Upper lobe of left lung (tissue), 6 donors: ENCODE measurements at regions not wholly inside any gene's neighbourhood (a gene's known extent, or its start where the extent isn't known, plus 50 kb on each side); places are given as distances from the start of the nearest gene placed in this dataset.

Experiments used
- ATAC-seq, 2 donors: fragments of 200-7000 bp; cut with Tn5 transposase; one replicate each; pipeline ENCODE4 v1.9.1; 2022; ENCODE audit warnings: mild to moderate bottlenecking in 2 of 2, moderate library complexity in 2 of 2; ENCODE audit not compliant: low FRiP score in 2 of 2
- DNase-seq, 2 donors: peaks; one replicate each; pipeline ENCODE4 v3.0.0-alpha.2; 2019 to 2020
- H3K27ac ChIP-seq, 4 donors: fragments of 200-600 bp; sonication (generic); one replicate each; pipeline ENCODE4 v1.5.1; 2016 to 2019
- H3K27me3 ChIP-seq, 4 donors: fragments of 200-600 bp; sonication (generic); one replicate each; pipeline ENCODE4 v1.5.1; 2017 to 2019
- H3K36me3 ChIP-seq, 4 donors: fragments of 200-600 bp; sonication (generic); one replicate each; pipeline ENCODE4 v1.5.1; 2016 to 2019
- H3K4me1 ChIP-seq, 4 donors: fragments of 200-600 bp; sonication (generic); one replicate each; pipeline ENCODE4 v1.5.1; 2018 to 2019
- H3K4me3 ChIP-seq, 4 donors: fragments of 200-600 bp; sonication (generic); one replicate each; pipeline ENCODE4 v1.5.1; 2017 to 2019; ENCODE audit warnings: mild to moderate bottlenecking in 2 of 4, moderate library complexity in 1 of 4
- H3K9me3 ChIP-seq, 4 donors: fragments of 200-600 bp; sonication (generic); one replicate each; pipeline ENCODE4 v1.5.1; 2018 to 2019
- EP300 ChIP-seq, 4 donors: sonication (generic); formaldehyde crosslinking; IDR thresholded peaks; one replicate each; pipeline ENCODE4 v1.5.1; 2017; ENCODE audit warnings: antibody characterized with exemption in 4 of 4, control low read depth in 2 of 4
- POLR2A ChIP-seq, 4 donors: fragments of 450-650 bp; IDR thresholded peaks; one replicate each; pipeline ENCODE4 v1.5.1; 2016 to 2017; ENCODE audit warnings: antibody characterized with exemption in 4 of 4, mild to moderate bottlenecking in 2 of 4
- POLR2AphosphoS5 ChIP-seq, 2 donors: sonication (generic); formaldehyde crosslinking; IDR thresholded peaks; one replicate each; pipeline ENCODE4 v1.5.1; 2017; ENCODE audit warnings: antibody characterized with exemption in 2 of 2
- WGBS, 2 donors: methylation state at CpG; one replicate each; pipeline ENCODE4 v1.1.5; 2017 to 2018; 5-methylcytosine and 5-hydroxymethylcytosine counted together
- TF ChIP-seq, protein P1 (sequence below), 6 experiments: fragments of 450-650 bp in 4 of 6; fragments of 200-600 bp in 2 of 6; sonication (generic) in 2 of 6; IDR thresholded peaks; one replicate each; pipeline ENCODE4 v1.5.1; 2016 to 2019; ENCODE audit warnings: antibody characterized with exemption in 6 of 6
- donor health status: DM: no; HTN: no; CAD: no; lungs with moderate emphysema.
- donor health status: DM: no; HTN: yes; CAD: no; lungs with severe emphysema.

GRCh38 chr2:118773826-118774225, 73.6 kb downstream of the EN1 start:
- TF ChIP-seq EP300 (IDR thresholded peaks at IDR 0.05) = no peak
- TF ChIP-seq, protein P1, sequence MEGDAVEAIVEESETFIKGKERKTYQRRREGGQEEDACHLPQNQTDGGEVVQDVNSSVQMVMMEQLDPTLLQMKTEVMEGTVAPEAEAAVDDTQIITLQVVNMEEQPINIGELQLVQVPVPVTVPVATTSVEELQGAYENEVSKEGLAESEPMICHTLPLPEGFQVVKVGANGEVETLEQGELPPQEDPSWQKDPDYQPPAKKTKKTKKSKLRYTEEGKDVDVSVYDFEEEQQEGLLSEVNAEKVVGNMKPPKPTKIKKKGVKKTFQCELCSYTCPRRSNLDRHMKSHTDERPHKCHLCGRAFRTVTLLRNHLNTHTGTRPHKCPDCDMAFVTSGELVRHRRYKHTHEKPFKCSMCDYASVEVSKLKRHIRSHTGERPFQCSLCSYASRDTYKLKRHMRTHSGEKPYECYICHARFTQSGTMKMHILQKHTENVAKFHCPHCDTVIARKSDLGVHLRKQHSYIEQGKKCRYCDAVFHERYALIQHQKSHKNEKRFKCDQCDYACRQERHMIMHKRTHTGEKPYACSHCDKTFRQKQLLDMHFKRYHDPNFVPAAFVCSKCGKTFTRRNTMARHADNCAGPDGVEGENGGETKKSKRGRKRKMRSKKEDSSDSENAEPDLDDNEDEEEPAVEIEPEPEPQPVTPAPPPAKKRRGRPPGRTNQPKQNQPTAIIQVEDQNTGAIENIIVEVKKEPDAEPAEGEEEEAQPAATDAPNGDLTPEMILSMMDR (IDR thresholded peaks at IDR 0.05) = no peak
- TF ChIP-seq POLR2A (IDR thresholded peaks at IDR 0.05) = no peak
- no peak for TF ChIP-seq POLR2AphosphoS5 (IDR thresholded peaks at IDR 0.05)
- ATAC-seq (no peak), DNase-seq (no peak)
- Histone ChIP-seq H3K4me1 (peaks cover 0 to 11% (median 6%) of the 10 kb centered on the region in 4 donors), H3K9me3 (no peaks in the 10 kb centered on the region), H3K27me3 (peaks cover 0 to 10% (median 5%) of the 10 kb centered on the region in 4 donors), H3K4me3 (no peak overlapping the region), H3K36me3 (no peaks in the 10 kb centered on the region), H3K27ac (no peak overlapping the region)
- 54 to 56% methylated on average over 7 of the region's 7 CpGs for WGBS, 2 donors

DNA sequence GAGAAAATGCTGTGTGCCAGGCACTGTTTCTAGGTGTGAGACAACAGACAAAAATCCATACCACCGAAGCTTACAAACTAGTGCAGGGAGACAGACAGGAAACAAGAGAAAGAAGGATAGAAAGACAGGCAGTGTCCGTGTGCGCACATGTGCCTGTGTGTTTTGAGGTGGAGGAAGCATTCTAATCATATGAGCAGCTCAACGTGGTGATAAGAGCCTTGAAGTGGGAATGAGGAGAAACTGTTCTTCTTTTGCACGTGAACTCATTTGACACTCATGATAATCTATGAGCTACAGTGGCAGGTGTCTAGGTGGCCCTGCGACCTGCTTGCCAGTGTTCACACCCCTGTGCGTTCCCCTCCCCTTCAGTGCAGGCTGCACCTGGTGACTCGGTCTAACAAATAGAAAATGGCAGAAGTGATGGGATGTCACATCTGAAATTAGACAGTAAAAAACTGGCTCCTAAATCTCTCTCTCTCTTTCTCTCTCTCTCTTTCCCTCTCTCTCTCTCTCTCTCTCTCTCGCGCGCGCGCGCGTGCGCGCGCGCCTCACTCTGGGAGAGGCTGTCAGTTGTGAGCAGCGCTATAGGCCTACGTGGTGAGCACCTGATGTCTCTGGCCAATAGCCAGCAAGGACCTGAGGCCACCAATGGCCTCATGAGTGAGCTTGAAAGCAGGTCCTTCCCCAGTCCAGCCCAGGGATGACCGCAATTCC, 74.8 kb downstream of the EN1 start:
- H3K27ac ChIP-seq = no peak overlapping the region
- ATAC-seq (no peak), DNase-seq (no peak)
- H3K36me3 ChIP-seq = no peaks in the 10 kb centered on the region
- peaks cover 0 to 10% (median 5%) of the 10 kb centered on the region in 4 donors for H3K27me3 ChIP-seq
- H3K4me1 ChIP-seq = peaks cover 0 to 11% (median 6%) of the 10 kb centered on the region in 4 donors
- H3K9me3 ChIP-seq = no peaks in the 10 kb centered on the region
- TF ChIP-seq EP300 (IDR thresholded peaks at IDR 0.05) = no peak
- no peak for TF ChIP-seq POLR2A (IDR thresholded peaks at IDR 0.05)
- no peak for TF ChIP-seq POLR2AphosphoS5 (IDR thresholded peaks at IDR 0.05)
- TF ChIP-seq, protein P1 (IDR thresholded peaks at IDR 0.05) = no peak
- WGBS, 2 donors = 86 to 87% methylated on average over 22 of the region's 22 CpGs
- no peak overlapping the region for H3K4me3 ChIP-seq

DNA sequence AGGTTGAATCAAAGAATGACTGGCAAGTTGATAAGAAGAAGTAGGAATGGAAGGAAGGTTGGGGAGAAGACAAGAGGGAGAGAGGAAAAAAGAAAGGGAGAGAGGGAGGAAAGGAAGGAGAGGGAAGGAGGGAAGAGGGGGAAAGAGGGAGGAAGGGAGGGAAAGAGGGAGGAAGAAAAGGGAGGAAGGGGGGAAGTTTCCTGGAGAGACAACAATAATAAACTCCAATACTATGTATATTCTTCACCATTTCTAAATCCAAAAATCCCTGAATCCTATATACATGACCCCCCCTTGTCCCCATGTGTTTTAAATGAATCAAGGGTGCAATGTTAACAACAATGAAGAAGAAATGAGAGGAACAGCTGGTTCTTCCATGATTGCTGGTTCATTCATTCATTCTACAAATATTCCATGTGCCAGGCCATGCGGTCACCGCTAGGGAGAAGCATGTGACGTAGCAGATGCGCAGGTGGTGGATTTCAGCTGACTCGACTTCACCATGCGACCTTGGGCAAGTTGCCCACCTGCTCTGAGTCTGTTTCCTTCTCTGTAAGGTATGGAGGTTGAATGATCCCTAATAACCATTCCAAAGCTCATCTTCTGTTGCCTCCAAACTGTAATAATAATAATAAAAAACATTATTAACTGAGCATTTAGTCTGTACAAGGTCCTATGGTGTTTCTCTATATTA, 77.6 kb downstream of the EN1 start:
- 86 to 89% methylated on average over 6 of the region's 6 CpGs for WGBS, 2 donors
- Histone ChIP-seq H3K36me3 (no peaks in the 10 kb centered on the region), H3K27ac (no peak overlapping the region), H3K4me3 (no peak overlapping the region), H3K27me3 (peaks cover 0 to 3% (median 1%) of the 10 kb centered on the region in 4 donors), H3K4me1 (peaks cover 0 to 10% (median 4%) of the 10 kb centered on the region in 4 donors), H3K9me3 (no peaks in the 10 kb centered on the region)
- TF ChIP-seq, protein P1 (IDR thresholded peaks at IDR 0.05) = no peak
- no peak for TF ChIP-seq POLR2A (IDR thresholded peaks at IDR 0.05)
- TF ChIP-seq POLR2AphosphoS5 (IDR thresholded peaks at IDR 0.05) = no peak
- no peak for TF ChIP-seq EP300 (IDR thresholded peaks at IDR 0.05)
- ATAC-seq = no peak
- DNase-seq = no peak

GRCh38 chr2:118766871-118767270, 80.6 kb downstream of the EN1 start:
- WGBS, 2 donors = 35 to 37% methylated on average over 6 of the region's 6 CpGs
- TF ChIP-seq, protein P1 (IDR thresholded peaks at IDR 0.05) = no peak
- TF ChIP-seq EP300 (IDR thresholded peaks at IDR 0.05) (no peak), POLR2A (IDR thresholded peaks at IDR 0.05) (no peak), POLR2AphosphoS5 (IDR thresholded peaks at IDR 0.05) (no peak)
- no peaks in the 10 kb centered on the region for H3K27me3 ChIP-seq
- H3K27ac ChIP-seq = no peak overlapping the region
- DNase-seq (no peak), ATAC-seq (no peak)
- H3K4me1 ChIP-seq = no peaks in the 10 kb centered on the region
- no peak overlapping the region for H3K4me3 ChIP-seq
- no peaks in the 10 kb centered on the region for H3K9me3 ChIP-seq
- no peaks in the 10 kb centered on the region for H3K36me3 ChIP-seq
